Type B pancreatic cell (in vitro differentiated cells): ENCODE measurements at regions not wholly inside any gene's neighbourhood (a gene's known extent, or its start where the extent isn't known, plus 50 kb on each side); places are given as distances from the start of the nearest gene placed in this dataset.

ENCODE experiments used
- DNase-seq: peaks from one replicate; pipeline ENCODE4 v3.0.0; 2021; ENCODE audit warnings: mixed read lengths; ENCODE audit not compliant: unreplicated experiment; ENCODE audit errors: extremely low spot score
- H3K27ac Mint-ChIP-seq: 2 replicates; pipeline ENCODE4 v1.8.0; 2021; ENCODE audit warnings: mild to moderate bottlenecking, mixed read lengths
- H3K27me3 Mint-ChIP-seq: 2 replicates; pipeline ENCODE4 v1.8.0; 2021; ENCODE audit warnings: mixed read lengths
- H3K36me3 Mint-ChIP-seq: 2 replicates; pipeline ENCODE4 v1.8.0; 2021; ENCODE audit warnings: mixed read lengths
- H3K4me1 Mint-ChIP-seq: one replicate; pipeline ENCODE4 v1.8.0; 2021; ENCODE audit warnings: mixed read lengths; ENCODE audit not compliant: unreplicated experiment
- H3K4me3 Mint-ChIP-seq: 2 replicates; pipeline ENCODE4 v1.8.0; 2021; ENCODE audit warnings: mild to moderate bottlenecking, mixed read lengths
- H3K9me3 Mint-ChIP-seq: 2 replicates; pipeline ENCODE4 v1.8.0; 2021; ENCODE audit warnings: mixed read lengths
- TF ChIP-seq, protein P1 (sequence below): fragments of 200-600 bp; sonication (generic); conservative IDR thresholded peaks from 2 replicates; pipeline ENCODE4 v1.5.0; 2021; ENCODE audit warnings: antibody characterized with exemption, mild to moderate bottlenecking

DNA sequence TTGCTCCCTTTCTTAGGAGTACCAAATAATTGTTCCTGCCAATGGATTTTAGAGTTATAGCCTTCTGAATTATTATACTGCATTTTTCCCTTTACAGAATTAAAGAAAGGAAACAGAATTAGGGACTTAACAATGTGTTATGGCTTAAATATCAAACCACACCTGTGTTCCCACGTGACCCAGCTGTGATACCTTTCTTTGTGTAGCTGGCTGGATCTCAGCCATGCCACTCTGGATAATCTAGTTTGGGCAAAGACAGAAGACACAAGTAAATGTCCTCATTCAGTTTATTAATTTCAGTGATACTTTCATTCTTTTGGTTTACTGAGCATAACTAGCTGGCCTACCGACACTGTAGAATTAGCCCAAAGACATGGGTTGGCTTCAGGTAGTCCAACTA, 417.2 kb upstream of the ADAMTS16 start:
- Mint-ChIP-seq H3K27ac (no peak overlapping the region), H3K9me3 (no peaks in the 10 kb centered on the region), H3K4me3 (no peak overlapping the region), H3K4me1 (peaks cover 4% of the 10 kb centered on the region), H3K27me3 (peaks cover 25% of the 10 kb centered on the region), H3K36me3 (no peaks in the 10 kb centered on the region)
- no peak for DNase-seq
- TF ChIP-seq, protein P1, sequence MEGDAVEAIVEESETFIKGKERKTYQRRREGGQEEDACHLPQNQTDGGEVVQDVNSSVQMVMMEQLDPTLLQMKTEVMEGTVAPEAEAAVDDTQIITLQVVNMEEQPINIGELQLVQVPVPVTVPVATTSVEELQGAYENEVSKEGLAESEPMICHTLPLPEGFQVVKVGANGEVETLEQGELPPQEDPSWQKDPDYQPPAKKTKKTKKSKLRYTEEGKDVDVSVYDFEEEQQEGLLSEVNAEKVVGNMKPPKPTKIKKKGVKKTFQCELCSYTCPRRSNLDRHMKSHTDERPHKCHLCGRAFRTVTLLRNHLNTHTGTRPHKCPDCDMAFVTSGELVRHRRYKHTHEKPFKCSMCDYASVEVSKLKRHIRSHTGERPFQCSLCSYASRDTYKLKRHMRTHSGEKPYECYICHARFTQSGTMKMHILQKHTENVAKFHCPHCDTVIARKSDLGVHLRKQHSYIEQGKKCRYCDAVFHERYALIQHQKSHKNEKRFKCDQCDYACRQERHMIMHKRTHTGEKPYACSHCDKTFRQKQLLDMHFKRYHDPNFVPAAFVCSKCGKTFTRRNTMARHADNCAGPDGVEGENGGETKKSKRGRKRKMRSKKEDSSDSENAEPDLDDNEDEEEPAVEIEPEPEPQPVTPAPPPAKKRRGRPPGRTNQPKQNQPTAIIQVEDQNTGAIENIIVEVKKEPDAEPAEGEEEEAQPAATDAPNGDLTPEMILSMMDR, result no peak

DNA sequence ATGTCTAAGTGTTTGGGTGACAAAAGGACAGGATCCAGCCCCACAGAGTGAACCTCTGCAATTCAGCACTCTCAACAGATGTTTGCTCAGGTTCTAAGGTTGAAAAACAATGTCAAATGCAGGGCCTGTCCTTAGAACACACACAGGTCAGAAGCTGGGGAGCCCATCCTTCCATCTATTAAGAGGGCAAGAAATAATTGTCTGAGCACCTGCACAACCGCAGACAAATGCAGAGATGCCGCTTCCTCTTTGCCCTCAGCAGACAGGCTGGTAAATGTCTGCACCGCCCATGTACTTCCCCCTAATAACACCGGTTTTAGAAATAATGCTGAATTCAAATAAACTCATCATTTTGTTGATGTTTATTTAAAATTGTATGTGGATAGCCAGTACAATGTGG, 414.5 kb upstream of the ADAMTS16 start:
- no peaks in the 10 kb centered on the region for H3K36me3 Mint-ChIP-seq
- no peak for DNase-seq
- H3K9me3 Mint-ChIP-seq, result no peaks in the 10 kb centered on the region
- H3K27me3 Mint-ChIP-seq, result peaks cover 20% of the 10 kb centered on the region
- no peak overlapping the region for H3K4me3 Mint-ChIP-seq
- peaks cover 4% of the 10 kb centered on the region for H3K4me1 Mint-ChIP-seq
- H3K27ac Mint-ChIP-seq, result no peak overlapping the region
- TF ChIP-seq, protein P1, result no peak

DNA sequence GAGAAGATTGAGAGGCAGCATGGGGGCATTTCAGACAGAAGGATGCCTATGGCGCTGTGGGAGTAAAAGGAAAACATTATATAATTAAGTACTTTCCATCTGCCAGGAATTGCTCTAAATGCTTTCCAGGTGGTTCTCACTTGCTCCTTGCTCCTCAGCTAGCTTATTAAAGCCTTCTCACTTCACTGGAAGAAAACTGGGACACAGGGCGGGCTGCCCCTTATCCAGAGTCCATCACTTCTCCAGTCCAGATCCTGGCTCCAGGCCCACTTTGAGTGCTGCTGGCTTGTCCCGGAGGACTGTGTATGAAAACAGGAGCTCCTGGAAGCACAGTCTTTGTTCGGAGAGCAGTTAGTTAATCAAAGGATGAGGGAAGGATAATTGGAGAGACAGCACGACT, 409.9 kb upstream of the ADAMTS16 start:
- no peak overlapping the region for H3K4me3 Mint-ChIP-seq
- no peaks in the 10 kb centered on the region for H3K9me3 Mint-ChIP-seq
- TF ChIP-seq, protein P1, result no peak
- H3K36me3 Mint-ChIP-seq, result no peaks in the 10 kb centered on the region
- peaks cover 22% of the 10 kb centered on the region for H3K4me1 Mint-ChIP-seq
- H3K27me3 Mint-ChIP-seq, result peaks cover 19% of the 10 kb centered on the region
- DNase-seq, result no peak
- no peak overlapping the region for H3K27ac Mint-ChIP-seq

DNA sequence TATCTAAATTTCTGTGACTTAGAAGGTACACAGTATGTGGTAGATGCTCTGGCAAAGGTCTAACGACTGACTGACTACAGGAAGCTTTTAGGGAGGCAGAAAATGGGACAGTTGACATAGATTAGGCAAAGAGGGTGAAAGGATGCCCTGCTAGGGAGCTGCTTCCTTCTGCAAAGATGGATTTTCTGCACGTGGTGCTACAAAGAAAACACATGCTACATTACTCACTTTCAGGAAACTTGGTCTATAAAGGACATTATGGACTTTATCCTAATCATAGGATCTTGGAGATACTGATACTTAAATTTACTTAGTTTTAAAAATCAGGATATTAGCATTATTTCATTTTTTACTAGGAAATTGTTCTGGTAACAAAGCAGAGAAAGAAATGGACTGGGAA, 405.8 kb upstream of the ADAMTS16 start:
- peaks cover 34% of the 10 kb centered on the region for H3K27me3 Mint-ChIP-seq
- H3K36me3 Mint-ChIP-seq, result no peaks in the 10 kb centered on the region

DNA sequence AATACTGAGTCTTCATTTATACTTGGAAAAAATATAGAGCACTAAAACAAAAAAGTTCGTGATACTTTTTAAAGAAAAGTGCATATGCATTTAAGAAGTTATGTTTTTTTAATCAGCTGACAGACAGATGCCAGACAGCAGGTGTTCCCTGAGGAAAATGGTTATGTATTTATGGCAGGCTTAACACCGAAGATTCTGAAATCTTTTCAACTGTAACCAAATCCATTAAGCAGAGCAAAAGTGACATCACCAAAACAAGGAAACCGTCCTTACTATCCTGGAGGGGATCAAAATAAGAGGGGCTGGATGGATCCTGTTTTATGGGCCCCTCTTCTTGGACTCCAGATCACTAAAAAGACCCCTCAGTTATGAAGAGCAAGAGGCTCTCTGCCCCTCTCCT, 404.9 kb upstream of the ADAMTS16 start:
- Mint-ChIP-seq H3K9me3 (no peaks in the 10 kb centered on the region), H3K4me3 (no peak overlapping the region), H3K4me1 (peaks cover 24% of the 10 kb centered on the region), H3K36me3 (no peaks in the 10 kb centered on the region), H3K27ac (no peak overlapping the region), H3K27me3 (peaks cover 42% of the 10 kb centered on the region)
- no peak for DNase-seq
- TF ChIP-seq, protein P1, result no peak

More for the DNA sequence above, 405.8 kb upstream of the ADAMTS16 start:
- Mint-ChIP-seq H3K4me3 (no peak overlapping the region), H3K4me1 (peaks cover 25% of the 10 kb centered on the region), H3K27ac (no peak overlapping the region), H3K9me3 (no peaks in the 10 kb centered on the region)
- no peak for DNase-seq
- TF ChIP-seq, protein P1, result no peak

DNA sequence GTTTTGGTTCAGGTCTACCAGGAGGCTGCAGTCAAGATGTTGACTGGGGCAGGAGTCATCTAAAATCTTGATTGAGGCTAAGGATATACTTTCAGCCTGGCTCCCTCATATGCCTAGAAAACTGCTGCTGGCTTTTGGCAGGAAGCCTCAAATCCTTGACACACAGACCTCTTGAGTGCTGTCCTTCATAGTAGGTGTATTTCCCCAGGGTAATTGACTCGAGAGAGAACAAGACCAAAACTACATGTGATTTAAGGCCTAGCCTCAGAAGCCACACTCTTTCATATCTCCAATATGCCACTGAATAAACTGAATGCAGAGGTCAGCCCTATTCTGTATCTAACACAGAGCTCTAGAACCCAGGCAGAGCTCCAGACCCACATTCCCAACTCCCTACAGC, 402.3 kb upstream of the ADAMTS16 start:
- Mint-ChIP-seq H3K36me3 (no peaks in the 10 kb centered on the region), H3K9me3 (no peaks in the 10 kb centered on the region), H3K27ac (no peak overlapping the region), H3K4me3 (no peak overlapping the region), H3K4me1 (peaks cover 15% of the 10 kb centered on the region), H3K27me3 (peaks cover 50% of the 10 kb centered on the region)
- DNase-seq, result no peak
- TF ChIP-seq, protein P1, result no peak
